PC-3 (cell line): ENCODE measurements at regions not wholly inside any gene's neighbourhood (a gene's known extent, or its start where the extent isn't known, plus 50 kb on each side); places are given as distances from the start of the nearest gene placed in this dataset.
A peak's percentile ranks its signal among the peaks of the same experiment; 100 is the strongest.
"Not testable (repeated sequence)": the region's sequence is repeated elsewhere in the genome, so short reads cannot be mapped to it uniquely, and the experiment has no call there.

Experiments used
- ATAC-seq: fragments of 200-7000 bp; cut with Tn5 transposase; 2 replicates; pipeline ENCODE4 v1.9.1; 2020; ENCODE audit warnings: mild to moderate bottlenecking, moderate library complexity
- BruUV-seq: library from RNA; stranded (reverse); fragments of 400-500 nt; replicated peaks from 2 replicates; lab custom pipeline; 2021; lab: Mats Ljungman, UMichigan
- CTCF ChIA-PET: fragments of 300-600 bp; sonication (Branson Sonifier 250); formaldehyde crosslinking; loops from one replicate; lab custom pipeline; 2022; ENCODE audit warnings: antibody characterized with exemption; lab: Charles Lee
- POLR2A ChIA-PET: fragments of 300-600 bp; sonication (Branson Sonifier 250); formaldehyde crosslinking; loops from one replicate; lab custom pipeline; 2022; ENCODE audit warnings: antibody characterized with exemption; ENCODE audit not compliant: unreplicated experiment; lab: Charles Lee
- DNase-seq: peaks from one replicate; pipeline ENCODE4 v3.0.0-alpha.2; 2015
- H2AFZ ChIP-seq: fragments of 300-600 bp; sonication (generic); 2 replicates; pipeline ENCODE4 v1.6.0; 2016; ENCODE audit warnings: antibody characterized with exemption, low read length
- H3F3A ChIP-seq: fragments of 300-600 bp; sonication (generic); one replicate; pipeline ENCODE4 v1.6.0; 2017; ENCODE audit warnings: antibody characterized with exemption, low read length, control low read depth, mild to moderate bottlenecking; ENCODE audit not compliant: unreplicated experiment
- H3K27ac ChIP-seq: fragments of 300-600 bp; sonication (generic); 2 replicates; pipeline ENCODE4 v1.5.1; 2016; ENCODE audit warnings: mild to moderate bottlenecking, low read length
- H3K27me3 ChIP-seq: fragments of 300-600 bp; sonication (generic); 2 replicates; pipeline ENCODE4 v1.6.1; 2016; ENCODE audit warnings: low read length, mixed read lengths
- H3K36me3 ChIP-seq: fragments of 300-600 bp; sonication (generic); 2 replicates; pipeline ENCODE4 v1.6.1; 2016; ENCODE audit warnings: low read depth, mixed run types, low read length, mixed read lengths
- H3K4me1 ChIP-seq: fragments of 300-600 bp; sonication (generic); 2 replicates; pipeline ENCODE4 v1.5.1; 2016; ENCODE audit warnings: low read length; ENCODE audit not compliant: insufficient read depth
- H3K4me2 ChIP-seq: fragments of 300-600 bp; sonication (generic); 2 replicates; pipeline ENCODE4 v1.6.0; 2016; ENCODE audit warnings: low read length
- H3K4me3 ChIP-seq: fragments of 300-600 bp; sonication (generic); 2 replicates; pipeline ENCODE4 v1.5.1; 2016; ENCODE audit warnings: mild to moderate bottlenecking, low read length, mixed read lengths
- H3K79me2 ChIP-seq: fragments of 300-600 bp; sonication (generic); 2 replicates; pipeline ENCODE4 v1.6.1; 2017; ENCODE audit warnings: low read length, mixed read lengths
- H3K9ac ChIP-seq: fragments of 300-600 bp; sonication (generic); 2 replicates; pipeline ENCODE4 v1.6.0; 2016; ENCODE audit warnings: mild to moderate bottlenecking, low read length
- H3K9me2 ChIP-seq: fragments of 300-600 bp; sonication (generic); replicated peaks from 2 replicates; pipeline ENCODE4 v1.6.1; 2016; ENCODE audit warnings: mixed run types, low read length, mixed read lengths
- H3K9me3 ChIP-seq: fragments of 300-600 bp; sonication (generic); 2 replicates; pipeline ENCODE4 v1.6.1; 2016; ENCODE audit warnings: low read length, mixed read lengths
- H4K20me1 ChIP-seq: fragments of 300-600 bp; sonication (generic); 2 replicates; pipeline ENCODE4 v1.6.1; 2016; ENCODE audit warnings: low read length, mixed read lengths
- CTCF ChIP-seq: fragments of 300-600 bp; sonication (generic); conservative IDR thresholded peaks from 2 replicates; pipeline ENCODE4 v1.5.1; 2017; ENCODE audit warnings: antibody characterized with exemption, low read depth, mild to moderate bottlenecking, low read length
- EZH2 ChIP-seq: fragments of 300-600 bp; sonication (generic); IDR thresholded peaks from one replicate; pipeline ENCODE4 v1.6.1; 2017; ENCODE audit warnings: antibody characterized with exemption, mild to moderate bottlenecking, low read length; ENCODE audit not compliant: unreplicated experiment
- EZH2phosphoT487 ChIP-seq: fragments of 300-600 bp; sonication (generic); IDR thresholded peaks from 2 replicates; pipeline ENCODE4 v1.6.1; 2018; ENCODE audit warnings: mild to moderate bottlenecking, antibody characterized with exemption, low read length, borderline replicate concordance
- intact Hi-C: fragments of 100-400 bp; cut with micrococcal nuclease; formaldehyde crosslinking; loops from 2 replicates; pipeline ENCODE4 v1.9.0; 2023

DNA sequence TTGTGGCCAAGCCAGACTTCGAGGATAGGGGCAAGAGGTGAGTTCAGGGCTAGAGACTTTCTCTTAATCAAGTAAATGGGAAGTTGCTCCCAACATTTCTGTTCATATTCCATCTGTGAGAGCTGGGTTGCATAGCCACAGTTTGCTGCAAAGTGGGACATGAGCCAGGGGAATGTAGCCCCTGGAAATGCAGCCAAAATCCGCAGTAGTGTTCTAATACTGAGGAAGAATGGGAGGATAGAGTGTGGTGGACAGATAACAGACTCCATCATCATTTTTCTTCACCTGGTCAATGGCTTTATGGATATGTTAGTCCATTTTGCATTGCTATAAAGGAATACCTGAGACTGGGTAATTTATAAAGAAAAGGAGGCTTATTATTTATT lies 177.7 kb downstream of the SKIDA1 start:
- intact Hi-C loops, result no loop called here
- Histone ChIP-seq H3F3A (no peaks in the 10 kb centered on the region), H3K4me1 (peaks cover 5% of the 10 kb centered on the region; the same call in 1 of the 2 replicates), H3K27me3 (no peaks in the 10 kb centered on the region), H3K36me3 (no peaks in the 10 kb centered on the region), H3K9me3 (no peaks in the 10 kb centered on the region), H3K9me2 (no peaks in the 10 kb centered on the region), H3K79me2 (no peaks in the 10 kb centered on the region), H3K9ac (no peak overlapping the region), H3K4me3 (no peak overlapping the region), H2AFZ (no peak overlapping the region), H3K4me2 (no peak overlapping the region), H3K27ac (no peak overlapping the region), H4K20me1 (no peaks in the 10 kb centered on the region)
- POLR2A ChIA-PET, result no interaction called here
- CTCF ChIA-PET, result no interaction called here
- BruUV-seq, result no TSS peak
- TF ChIP-seq CTCF (no peak), EZH2phosphoT487 (no peak), EZH2 (no peak)
- ATAC-seq (no peak), DNase-seq (no peak)

DNA sequence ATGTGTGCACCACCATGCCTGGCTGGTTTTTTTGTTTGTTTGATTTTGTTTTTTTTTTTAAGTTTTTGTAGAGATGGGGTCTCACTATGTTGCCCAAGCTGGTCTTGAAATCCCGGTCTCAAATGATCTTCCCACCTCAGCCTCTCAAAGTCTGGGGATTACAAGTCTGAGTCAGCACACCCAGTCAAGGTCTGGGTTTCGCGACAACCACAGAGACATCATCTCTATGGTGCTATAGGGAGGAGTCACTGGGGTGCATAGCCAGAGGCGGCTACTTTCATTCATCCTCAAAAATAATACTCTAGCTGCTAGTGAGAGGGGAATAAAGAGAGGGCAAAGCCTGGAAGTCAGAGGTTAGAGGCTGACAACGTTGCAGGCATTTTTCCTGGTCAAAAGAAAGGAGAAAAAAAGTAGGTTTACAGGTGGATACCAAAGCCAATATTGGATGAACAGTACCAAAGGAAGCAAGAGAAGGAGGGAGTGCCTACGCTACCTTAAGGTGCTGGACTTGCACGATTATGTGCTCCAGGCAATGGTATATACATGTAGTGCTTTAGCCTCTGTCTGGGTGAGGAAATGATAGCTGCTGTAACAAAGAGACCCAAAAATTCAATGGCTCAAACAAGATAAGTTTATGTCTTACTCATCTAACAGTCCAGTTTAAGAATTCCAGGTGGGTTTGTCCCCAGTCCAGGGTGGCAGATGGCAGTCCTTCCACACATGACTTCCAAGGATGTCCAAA lies 178.3 kb downstream of the SKIDA1 start:
- no peak overlapping the region for H3K27ac ChIP-seq
- no peaks in the 10 kb centered on the region for H3K79me2 ChIP-seq
- intact Hi-C loops, result no loop called here
- no peaks in the 10 kb centered on the region for H4K20me1 ChIP-seq
- POLR2A ChIA-PET, result no interaction called here
- no peaks in the 10 kb centered on the region for H3K9me3 ChIP-seq
- H3K4me1 ChIP-seq, result peaks cover 5% of the 10 kb centered on the region; the same call in 1 of the 2 replicates
- no peak overlapping the region for H3K4me3 ChIP-seq
- H3F3A ChIP-seq, result no peaks in the 10 kb centered on the region
- H3K9ac ChIP-seq, result no peak overlapping the region
- CTCF ChIA-PET, result no interaction called here
- peak; percentile 7 for DNase-seq
- H3K4me2 ChIP-seq, result no peak overlapping the region
- no TSS peak for BruUV-seq
- ATAC-seq, result no peak
- H3K27me3 ChIP-seq, result no peaks in the 10 kb centered on the region
- H3K36me3 ChIP-seq, result no peaks in the 10 kb centered on the region
- H3K9me2 ChIP-seq, result no peaks in the 10 kb centered on the region
- TF ChIP-seq EZH2 (no peak), CTCF (no peak), EZH2phosphoT487 (no peak)
- no peak overlapping the region for H2AFZ ChIP-seq

GRCh38 chr10:21343087-21343486 lies 182.4 kb downstream of the SKIDA1 start:
- Histone ChIP-seq H3K9ac (no peak overlapping the region), H3K4me3 (no peak overlapping the region), H3K79me2 (no peaks in the 10 kb centered on the region), H3K27me3 (no peaks in the 10 kb centered on the region), H3K27ac (no peak overlapping the region), H3F3A (no peaks in the 10 kb centered on the region), H3K9me2 (no peaks in the 10 kb centered on the region), H3K36me3 (no peaks in the 10 kb centered on the region), H2AFZ (no peak overlapping the region), H3K9me3 (no peaks in the 10 kb centered on the region), H4K20me1 (no peaks in the 10 kb centered on the region), H3K4me2 (no peak overlapping the region), H3K4me1 (peaks cover 16% of the 10 kb centered on the region)
- CTCF ChIA-PET, result no interaction called here
- intact Hi-C loops, result no loop called here
- POLR2A ChIA-PET, result no interaction called here
- DNase-seq, result no peak
- TF ChIP-seq EZH2 (no peak), EZH2phosphoT487 (no peak), CTCF (no peak)
- BruUV-seq, result no TSS peak
- ATAC-seq, result no peak

GRCh38 chr10:21342499-21342898 lies 183.0 kb downstream of the SKIDA1 start:
- H3K9me2 ChIP-seq, H3K36me3 ChIP-seq, H4K20me1 ChIP-seq, H3K27me3 ChIP-seq, H3K79me2 ChIP-seq, H3K4me3 ChIP-seq, H3K9ac ChIP-seq, CTCF ChIA-PET, ATAC-seq, H3K9me3 ChIP-seq, POLR2A ChIA-PET, H3K4me2 ChIP-seq, BruUV-seq, H3F3A ChIP-seq, DNase-seq, intact Hi-C loops, H3K27ac ChIP-seq, H2AFZ ChIP-seq: not testable (repeated sequence)
- peaks cover 18% of the 10 kb centered on the region for H3K4me1 ChIP-seq
